ENCODE measurements at regions not wholly inside any gene's neighbourhood (a gene's known extent, or its start where the extent isn't known, plus 50 kb on each side); places are given as distances from the start of the nearest gene placed in this dataset.

- DNase-seq: no peak
Measured at GRCh38 chr4:81650606-81651242, 179.0 kb upstream of the RASGEF1B start.

GRCh38 chr4:81648576-81649275, 177.0 kb upstream of the RASGEF1B start:
- no peak for DNase-seq

DNA sequence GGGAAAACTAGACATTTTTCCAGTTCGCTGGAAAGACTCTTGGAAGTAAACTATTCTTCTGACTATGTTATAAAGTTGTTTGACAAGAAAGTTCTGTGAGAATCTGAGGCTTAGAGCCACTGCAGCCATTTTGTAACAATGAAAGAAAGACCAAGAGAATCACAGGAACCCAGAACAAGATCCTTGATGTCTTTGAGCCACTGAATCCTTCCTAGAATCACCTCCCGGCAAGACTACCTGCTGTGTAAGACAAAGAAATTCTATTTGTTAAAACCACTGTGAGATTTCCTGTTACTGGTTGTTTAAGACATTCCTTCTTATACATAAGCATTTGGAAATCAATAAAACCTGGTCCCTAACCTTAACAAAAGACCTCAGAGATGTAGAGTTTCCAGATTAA, 175.7 kb upstream of the RASGEF1B start:
- no peak for DNase-seq

DNA sequence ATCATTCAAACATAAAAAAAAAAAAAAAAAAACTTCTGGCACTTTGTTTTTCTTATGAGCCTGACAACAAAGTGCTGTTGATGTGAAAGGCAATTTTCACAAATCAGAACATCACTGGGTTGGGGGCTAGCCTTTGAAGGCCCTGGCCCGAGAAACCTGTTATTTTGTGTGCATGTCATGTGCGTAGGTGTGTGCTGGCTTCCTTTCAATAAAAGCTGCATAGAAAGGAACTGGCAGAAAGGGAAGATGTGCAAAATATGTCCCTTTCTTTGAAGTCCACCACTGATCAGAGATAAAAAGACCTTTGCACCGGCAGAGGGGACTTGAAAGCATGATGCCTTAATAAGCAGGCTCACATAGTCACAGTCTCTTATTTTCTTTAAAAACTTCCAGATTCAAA, 170.8 kb upstream of the RASGEF1B start:
- DNase-seq: no peak

- DNase-seq: no peak
Measured at GRCh38 chr4:81639248-81639647, 167.5 kb upstream of the RASGEF1B start.

- DNase-seq: no peak
Measured at GRCh38 chr4:81638698-81639097, 167.0 kb upstream of the RASGEF1B start.

DNA sequence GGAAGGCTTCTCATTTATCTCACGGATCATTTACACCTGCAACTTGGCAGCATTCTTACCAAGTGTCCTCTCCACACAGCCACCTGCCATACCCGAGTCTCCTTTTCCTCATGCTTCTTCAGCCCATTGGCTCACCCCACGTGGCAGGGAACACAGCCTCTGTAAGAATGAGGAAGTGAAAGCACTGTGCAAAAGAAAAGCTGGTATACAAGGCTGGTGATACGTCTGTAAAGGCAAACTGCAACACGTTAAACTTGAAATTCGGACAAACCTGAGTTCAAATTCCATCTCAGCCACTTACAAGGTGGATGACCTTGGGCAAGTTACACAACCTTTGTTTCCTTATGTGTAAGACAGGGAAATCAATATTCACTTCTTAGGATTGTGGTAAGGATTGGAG, 164.0 kb upstream of the RASGEF1B start:
- no peak for DNase-seq

DNA sequence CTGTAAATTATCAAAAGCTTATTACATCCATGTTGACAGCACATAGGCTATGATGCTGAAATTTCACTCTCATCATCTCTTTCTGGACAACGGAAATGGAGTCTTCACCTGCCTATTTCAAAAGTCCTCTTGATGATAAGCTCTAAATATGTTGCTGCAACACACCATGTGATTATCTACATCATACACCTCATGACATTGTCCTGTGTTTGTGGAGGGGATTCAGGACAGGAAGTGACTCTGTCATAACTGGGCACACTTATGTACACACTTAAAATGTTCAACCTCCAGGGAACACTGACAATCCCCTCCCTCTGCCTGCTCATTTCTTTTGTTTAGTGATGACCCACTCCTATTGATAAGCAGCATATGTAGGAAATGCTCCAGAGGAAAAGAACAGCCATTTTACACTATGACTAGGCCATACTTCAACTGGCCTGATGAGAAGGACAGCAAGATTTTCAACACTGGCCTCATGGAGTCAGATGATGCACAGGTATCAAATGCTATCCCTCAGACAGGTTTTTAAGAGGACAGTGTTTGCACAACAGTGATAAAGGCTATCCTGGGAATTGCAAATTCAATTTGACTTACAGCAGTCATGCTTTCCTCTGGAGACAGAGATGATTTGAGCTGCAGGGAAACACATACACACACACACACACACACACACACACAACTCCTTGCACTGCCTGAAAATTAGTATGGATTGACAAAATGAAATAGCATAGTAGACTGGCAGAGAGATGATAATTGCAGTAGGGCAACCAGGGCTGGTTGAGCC, 163.3 kb upstream of the RASGEF1B start:
- DNase-seq: no peak

GRCh38 chr4:81634165-81634564, 162.5 kb upstream of the RASGEF1B start:
- no peak for DNase-seq

GRCh38 chr4:81632581-81633299, 161.0 kb upstream of the RASGEF1B start:
- DNase-seq: no peak

GRCh38 chr4:81631958-81632441, 160.3 kb upstream of the RASGEF1B start:
- no peak for DNase-seq

DNA sequence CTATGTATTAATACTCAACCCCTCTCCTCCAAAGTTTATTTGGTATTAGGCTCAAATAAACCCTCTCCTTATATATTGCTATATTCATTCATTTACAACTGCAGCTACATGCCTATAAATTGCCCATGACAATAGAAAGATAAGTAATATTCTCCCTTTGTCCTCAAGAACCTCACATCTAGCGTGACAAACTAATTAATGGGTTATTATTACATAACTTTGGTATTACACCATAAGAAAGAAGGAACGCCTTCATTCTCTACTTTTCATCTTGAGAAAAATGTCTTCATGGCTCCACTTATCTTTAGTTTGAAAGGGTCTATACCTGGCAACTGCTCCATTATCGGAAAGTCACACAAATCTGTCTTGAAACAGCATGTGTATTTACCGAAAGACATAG, 157.7 kb upstream of the RASGEF1B start:
- DNase-seq: no peak

DNA sequence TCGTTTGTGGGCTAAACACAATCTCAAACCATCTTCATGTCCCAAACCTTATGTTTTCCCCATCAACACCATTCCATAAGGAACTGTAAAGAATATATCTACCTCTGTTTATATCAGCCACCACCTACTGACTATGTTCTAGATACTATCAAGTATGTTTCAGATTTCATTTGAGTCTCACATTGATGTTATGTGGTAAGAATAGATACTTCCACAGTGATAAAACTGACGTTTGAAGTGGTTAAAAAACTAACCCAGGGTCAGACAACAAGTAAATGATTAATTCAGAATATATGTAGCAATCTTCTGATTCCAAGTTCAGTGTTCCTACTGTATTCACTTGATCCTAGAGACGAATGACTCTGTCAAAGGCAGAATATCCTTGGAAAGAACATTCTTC, 156.8 kb upstream of the RASGEF1B start:
- DNase-seq: no peak

- DNase-seq: no peak
Measured at GRCh38 chr4:81627590-81627989, 155.9 kb upstream of the RASGEF1B start.

- DNase-seq: no peak
Measured at GRCh38 chr4:81626851-81627250, 155.1 kb upstream of the RASGEF1B start.

- no peak for DNase-seq
Measured at GRCh38 chr4:81625422-81626417, 154.0 kb upstream of the RASGEF1B start.

DNA sequence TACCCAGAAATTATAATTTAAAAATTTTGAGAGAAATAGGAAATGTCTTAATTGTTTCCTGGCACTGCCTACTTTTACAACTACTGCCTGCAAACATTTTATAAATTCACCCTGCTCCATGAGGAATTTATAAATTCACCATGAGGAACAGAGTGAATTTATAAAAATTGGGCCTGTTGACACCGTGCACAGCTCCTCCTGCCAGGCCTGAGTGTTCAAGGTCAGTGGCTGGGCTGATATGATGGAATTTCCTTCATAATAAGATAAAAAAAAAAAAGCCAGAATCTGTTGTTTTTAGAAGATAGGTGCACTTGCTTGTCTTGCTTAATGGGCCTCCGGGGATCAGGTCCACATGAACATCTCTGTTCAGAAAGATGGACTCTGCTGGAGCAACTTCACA, 151.7 kb upstream of the RASGEF1B start:
- DNase-seq: no peak

- DNase-seq: no peak
Measured at GRCh38 chr4:81622474-81623184, 150.9 kb upstream of the RASGEF1B start.

DNA sequence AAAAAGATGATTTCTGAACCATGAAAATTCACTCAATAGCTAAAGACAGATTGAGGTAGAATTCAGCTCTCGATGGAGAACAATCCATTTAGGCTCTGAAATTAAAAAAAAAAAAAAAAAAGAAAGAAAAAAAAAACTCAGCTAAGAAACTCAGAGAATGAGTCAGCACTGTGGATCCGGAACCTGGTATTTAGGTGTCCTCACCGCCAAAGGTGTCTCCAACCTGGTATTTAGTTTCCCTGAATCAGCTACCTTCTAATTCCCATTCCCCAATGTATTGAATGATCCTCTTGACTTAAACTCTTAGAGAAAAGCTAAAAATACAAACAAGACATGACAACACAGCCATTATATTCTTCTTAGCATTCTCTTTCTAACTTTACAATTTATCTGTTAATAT, 150.3 kb upstream of the RASGEF1B start:
- DNase-seq: no peak

DNA sequence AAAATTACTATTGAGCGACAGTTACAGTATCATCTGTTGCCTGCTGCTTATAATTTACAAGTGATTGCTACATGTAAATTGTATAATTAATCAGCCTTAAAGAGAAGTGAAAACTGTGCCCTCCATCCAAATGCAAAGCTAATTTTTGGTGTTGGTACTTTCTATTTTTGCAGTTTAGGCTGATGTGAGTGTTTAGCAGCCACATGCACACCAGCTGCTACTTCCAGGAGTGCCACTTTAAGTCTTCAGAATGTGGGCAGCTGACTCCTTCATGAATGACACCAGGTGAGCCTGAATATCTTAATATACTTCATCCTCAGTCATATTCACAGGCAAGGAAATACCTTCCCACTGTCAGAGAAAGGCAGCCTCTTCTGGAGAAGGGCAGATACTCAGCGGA, 149.8 kb upstream of the RASGEF1B start:
- no peak for DNase-seq

GRCh38 chr4:81620442-81620841, 148.7 kb upstream of the RASGEF1B start:
- DNase-seq: no peak

All from NCI-H1048 (cell line).